HG02938 (cell line): ENCODE measurements at regions not wholly inside any gene's neighbourhood (a gene's known extent, or its start where the extent isn't known, plus 50 kb on each side); places are given as distances from the start of the nearest gene placed in this dataset.

Experiments used
- ATAC-seq: cut with Tn5 transposase; IDR thresholded peaks from one replicate; pipeline ENCODE4 v1.9.1; 2021; ENCODE audit warnings: mild to moderate bottlenecking, moderate library complexity; ENCODE audit not compliant: unreplicated experiment

- no peak for ATAC-seq
These were observed 1040.6 kb upstream of the SLC10A2 start for GRCh38 chr13:104106705-104107393.

GRCh38 chr13:104105418-104106355, 1039.5 kb upstream of the SLC10A2 start:
- no peak for ATAC-seq

- ATAC-seq, result no peak
These were observed 1033.5 kb upstream of the SLC10A2 start for GRCh38 chr13:104099750-104100149.

- ATAC-seq, result no peak
These were observed 1032.2 kb upstream of the SLC10A2 start for GRCh38 chr13:104098421-104098820.

- ATAC-seq, result no peak
These were observed 1020.5 kb upstream of the SLC10A2 start for GRCh38 chr13:104086759-104087158.

- ATAC-seq, result no peak
These were observed 1020.0 kb upstream of the SLC10A2 start for GRCh38 chr13:104086210-104086609.

- ATAC-seq, result no peak
These were observed 1019.4 kb upstream of the SLC10A2 start for GRCh38 chr13:104085611-104086010.

- ATAC-seq, result no peak
These were observed 1008.1 kb upstream of the SLC10A2 start for GRCh38 chr13:104074326-104074725.

- ATAC-seq, result no peak
These were observed 1005.6 kb upstream of the SLC10A2 start for GRCh38 chr13:104071806-104072205.

GRCh38 chr13:104065328-104065727, 999.1 kb upstream of the SLC10A2 start:
- no peak for ATAC-seq

- ATAC-seq, result no peak
These were observed 991.6 kb upstream of the SLC10A2 start for GRCh38 chr13:104057861-104058260.

GRCh38 chr13:104045907-104046306, 979.7 kb upstream of the SLC10A2 start:
- no peak for ATAC-seq

- no peak for ATAC-seq
These were observed 977.0 kb upstream of the SLC10A2 start for GRCh38 chr13:104043184-104043583.

GRCh38 chr13:104034891-104035290, 968.7 kb upstream of the SLC10A2 start:
- no peak for ATAC-seq

- ATAC-seq, result no peak
These were observed 959.1 kb upstream of the SLC10A2 start for GRCh38 chr13:104025303-104025702.

- no peak for ATAC-seq
These were observed 958.4 kb upstream of the SLC10A2 start for GRCh38 chr13:104024416-104025170.

GRCh38 chr13:104021806-104022397, 955.7 kb upstream of the SLC10A2 start:
- no peak for ATAC-seq

GRCh38 chr13:104017317-104017716, 951.1 kb upstream of the SLC10A2 start:
- no peak for ATAC-seq

- ATAC-seq, result no peak
These were observed 949.6 kb upstream of the SLC10A2 start for GRCh38 chr13:104015646-104016396.
